Breast epithelium (tissue), 3 donors: ENCODE measurements at regions not wholly inside any gene's neighbourhood (a gene's known extent, or its start where the extent isn't known, plus 50 kb on each side); places are given as distances from the start of the nearest gene placed in this dataset.

Source experiments
- POLR2A ChIP-seq: fragments of 450-650 bp; IDR thresholded peaks from one replicate; pipeline ENCODE4 v1.6.1; 2016; ENCODE audit warnings: antibody characterized with exemption, mild to moderate bottlenecking, moderate library complexity
- POLR2AphosphoS5 ChIP-seq, 3 donors: sonication (generic); formaldehyde crosslinking; IDR thresholded peaks; one replicate each; pipeline ENCODE4 v1.6.1; 2017; ENCODE audit warnings: antibody characterized with exemption in 3 of 3
- TF ChIP-seq, protein P1 (sequence below), 3 donors: fragments of 450-650 bp; IDR thresholded peaks; one replicate each; pipeline ENCODE4 v1.5.1; 2016 to 2017; ENCODE audit warnings: antibody characterized with exemption in 3 of 3, mild to moderate bottlenecking in 3 of 3, moderate library complexity in 3 of 3

DNA sequence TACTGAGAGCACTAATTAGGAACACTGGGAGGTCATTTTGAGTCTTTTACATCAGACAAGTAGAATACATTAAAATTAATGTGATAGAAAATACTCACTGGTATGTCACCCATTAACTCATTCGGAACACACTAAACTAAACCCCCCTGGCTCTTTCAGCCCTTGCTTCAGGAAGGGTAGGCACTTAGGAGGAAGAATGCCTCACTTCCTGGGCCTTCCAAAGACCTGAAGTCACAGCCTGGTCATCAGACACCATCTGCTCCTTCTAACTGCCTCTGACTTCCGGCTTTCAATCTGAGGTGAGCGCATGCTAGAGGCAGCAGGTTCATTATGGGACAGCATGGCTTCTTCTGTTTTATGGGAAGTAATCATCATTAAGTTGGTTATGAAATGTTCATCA, 451.4 kb downstream of the PID1 start:
- TF ChIP-seq, protein P1, sequence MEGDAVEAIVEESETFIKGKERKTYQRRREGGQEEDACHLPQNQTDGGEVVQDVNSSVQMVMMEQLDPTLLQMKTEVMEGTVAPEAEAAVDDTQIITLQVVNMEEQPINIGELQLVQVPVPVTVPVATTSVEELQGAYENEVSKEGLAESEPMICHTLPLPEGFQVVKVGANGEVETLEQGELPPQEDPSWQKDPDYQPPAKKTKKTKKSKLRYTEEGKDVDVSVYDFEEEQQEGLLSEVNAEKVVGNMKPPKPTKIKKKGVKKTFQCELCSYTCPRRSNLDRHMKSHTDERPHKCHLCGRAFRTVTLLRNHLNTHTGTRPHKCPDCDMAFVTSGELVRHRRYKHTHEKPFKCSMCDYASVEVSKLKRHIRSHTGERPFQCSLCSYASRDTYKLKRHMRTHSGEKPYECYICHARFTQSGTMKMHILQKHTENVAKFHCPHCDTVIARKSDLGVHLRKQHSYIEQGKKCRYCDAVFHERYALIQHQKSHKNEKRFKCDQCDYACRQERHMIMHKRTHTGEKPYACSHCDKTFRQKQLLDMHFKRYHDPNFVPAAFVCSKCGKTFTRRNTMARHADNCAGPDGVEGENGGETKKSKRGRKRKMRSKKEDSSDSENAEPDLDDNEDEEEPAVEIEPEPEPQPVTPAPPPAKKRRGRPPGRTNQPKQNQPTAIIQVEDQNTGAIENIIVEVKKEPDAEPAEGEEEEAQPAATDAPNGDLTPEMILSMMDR (IDR thresholded peaks at IDR 0.05) = no peak
- TF ChIP-seq POLR2A (no peak), POLR2AphosphoS5 (IDR thresholded peaks at IDR 0.05) (no peak)
